HepG2 (cell line): ENCODE measurements at regions not wholly inside any gene's neighbourhood (a gene's known extent, or its start where the extent isn't known, plus 50 kb on each side); places are given as distances from the start of the nearest gene placed in this dataset.

Experiments used
- ATF2 ChIP-seq: sonication (generic); formaldehyde crosslinking; IDR thresholded peaks from 2 replicates; pipeline ENCODE4 v1.4.0; 2020; ENCODE audit warnings: missing genetic modification reagents
- FOXM1 ChIP-seq: sonication (generic); formaldehyde crosslinking; IDR thresholded peaks from 2 replicates; pipeline ENCODE4 v1.5.0; 2020; ENCODE audit warnings: missing genetic modification reagents
- MXI1 ChIP-seq: IDR thresholded peaks from 3 replicates; pipeline ENCODE4 v1.6.1; 2012; ENCODE audit warnings: low read depth, low read length, inconsistent platforms, borderline replicate concordance
- NR3C1 ChIP-seq: sonication (generic); formaldehyde crosslinking; IDR thresholded peaks from 2 replicates; pipeline ENCODE4 v1.4.0; 2020; ENCODE audit warnings: missing genetic modification reagents
- POLR2A ChIP-seq, 2 experiments: IDR thresholded peaks; 2 replicates each; pipeline ENCODE4 v1.6.1; 2011; ENCODE audit warnings: low read depth in 2 of 2, low read length in 2 of 2, mild to moderate bottlenecking in 1 of 2, moderate library complexity in 1 of 2; ENCODE audit not compliant: insufficient read depth in 1 of 2
- RFX5 ChIP-seq: IDR thresholded peaks from 2 replicates; pipeline ENCODE4 v1.6.1; 2011; ENCODE audit warnings: low read depth, low read length, improper control_type of control experiment
- ZNF207 ChIP-seq: fragments of 450-650 bp; IDR thresholded peaks from 2 replicates; pipeline ENCODE4 v1.6.1; 2016; ENCODE audit warnings: antibody characterized with exemption, borderline replicate concordance
- ZNF777 ChIP-seq: sonication (generic); formaldehyde crosslinking; IDR thresholded peaks from 2 replicates; pipeline ENCODE4 v1.4.0; 2020; ENCODE audit warnings: missing genetic modification reagents
- ZNF781 ChIP-seq: sonication (generic); formaldehyde crosslinking; IDR thresholded peaks from 2 replicates; pipeline ENCODE4 v1.5.1; 2020; ENCODE audit warnings: borderline replicate concordance, mild to moderate bottlenecking, missing genetic modification reagents; ENCODE audit errors: not compliant biosample characterization

- TF ChIP-seq MXI1, result no peak
- no peak for TF ChIP-seq FOXM1 (CRISPR knock-in tag)
- TF ChIP-seq NR3C1, result no peak
- no peak for TF ChIP-seq ZNF777 (CRISPR knock-in tag)
- TF ChIP-seq ATF2 (CRISPR knock-in tag), result no peak
- no peak for TF ChIP-seq RFX5
- TF ChIP-seq ZNF207, result no peak
- no peak for TF ChIP-seq POLR2A (IDR thresholded peaks at IDR 0.05; ENCODE audit: insufficient read depth in 1 of 2, low read depth in 2 of 2, low read length in 2 of 2)
- TF ChIP-seq ZNF781, result no peak
Measured at GRCh38 chr17:5971969-5972368, 98.2 kb upstream of the WSCD1 start.
